Fibroblast of peridontal ligament (primary cell): ENCODE measurements at regions not wholly inside any gene's neighbourhood (a gene's known extent, or its start where the extent isn't known, plus 50 kb on each side); places are given as distances from the start of the nearest gene placed in this dataset.
"Not testable (repeated sequence)": the region's sequence is repeated elsewhere in the genome, so short reads cannot be mapped to it uniquely, and the experiment has no call there.

Experiments
- DNase-seq: peaks from one replicate; pipeline ENCODE4 v3.0.0-alpha.2; 2010; ENCODE audit errors: extremely low read depth

GRCh38 chr4:159829184-159829583 lies 726.3 kb downstream of the RAPGEF2 start:
- DNase-seq: no peak

GRCh38 chr4:159837071-159837470 lies 734.2 kb downstream of the RAPGEF2 start:
- no peak for DNase-seq

- no peak for DNase-seq
Observed at GRCh38 chr4:159855731-159856130, 752.9 kb downstream of the RAPGEF2 start.

DNA sequence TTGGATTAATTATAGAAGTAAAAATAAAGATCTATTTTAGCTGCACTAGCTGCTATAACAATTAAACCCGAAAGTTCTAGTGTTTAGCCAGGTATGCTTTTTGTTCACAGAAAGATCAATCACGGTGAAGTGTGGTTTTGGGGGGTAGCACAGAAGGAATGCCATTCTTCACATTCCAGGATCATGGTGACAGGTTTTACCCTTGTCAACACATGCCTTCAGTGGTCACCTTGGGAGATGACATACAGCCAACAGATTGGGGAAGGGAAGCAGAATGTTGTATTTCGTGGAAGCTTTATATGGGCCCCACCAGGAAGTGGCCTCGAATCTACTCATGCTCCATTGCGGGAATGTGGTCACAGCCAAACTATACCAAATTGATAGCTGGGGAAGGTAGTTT lies 753.6 kb downstream of the RAPGEF2 start:
- DNase-seq: no peak

DNA sequence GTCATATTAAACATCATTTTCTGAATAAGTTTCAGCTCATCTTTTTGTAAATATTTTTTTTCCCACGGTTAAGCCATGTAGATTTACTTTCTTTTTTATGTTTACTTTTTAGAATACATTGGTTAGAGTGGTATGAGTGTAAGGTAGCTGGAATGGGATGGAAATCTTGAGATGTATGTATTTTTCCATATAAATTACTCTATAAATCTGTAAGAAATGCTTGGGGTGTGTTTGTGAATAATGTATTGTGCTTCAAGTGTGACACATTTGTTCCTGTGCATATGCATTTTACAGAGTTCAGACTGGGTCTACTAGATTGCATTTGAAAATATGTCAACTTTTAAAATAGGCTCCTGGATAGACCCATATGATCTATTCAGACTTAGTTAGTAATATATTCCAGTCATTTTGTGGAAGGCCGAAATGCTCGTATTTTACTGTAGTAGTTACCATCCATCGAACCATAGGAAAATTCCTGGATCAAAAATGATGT lies 756.8 kb downstream of the RAPGEF2 start:
- no peak for DNase-seq

DNA sequence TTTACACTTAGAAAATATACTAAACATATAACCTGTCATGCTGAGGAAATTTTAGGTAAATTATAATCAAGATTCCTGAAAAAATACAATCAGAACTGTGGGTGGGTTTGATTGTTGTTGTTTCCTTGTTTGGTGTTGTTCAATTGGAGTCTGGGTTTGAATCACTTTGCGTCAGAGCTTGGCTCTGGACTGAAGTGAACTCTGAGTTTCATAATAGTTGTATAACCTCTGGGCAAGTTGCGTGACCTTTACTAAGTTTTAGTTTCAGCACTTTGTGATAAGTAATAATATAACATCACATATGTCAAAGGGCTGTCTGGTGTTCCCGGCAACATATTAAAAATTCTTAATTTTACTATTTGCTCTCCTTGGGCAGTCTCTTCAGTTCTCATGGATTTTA lies 758.1 kb downstream of the RAPGEF2 start:
- no peak for DNase-seq

DNA sequence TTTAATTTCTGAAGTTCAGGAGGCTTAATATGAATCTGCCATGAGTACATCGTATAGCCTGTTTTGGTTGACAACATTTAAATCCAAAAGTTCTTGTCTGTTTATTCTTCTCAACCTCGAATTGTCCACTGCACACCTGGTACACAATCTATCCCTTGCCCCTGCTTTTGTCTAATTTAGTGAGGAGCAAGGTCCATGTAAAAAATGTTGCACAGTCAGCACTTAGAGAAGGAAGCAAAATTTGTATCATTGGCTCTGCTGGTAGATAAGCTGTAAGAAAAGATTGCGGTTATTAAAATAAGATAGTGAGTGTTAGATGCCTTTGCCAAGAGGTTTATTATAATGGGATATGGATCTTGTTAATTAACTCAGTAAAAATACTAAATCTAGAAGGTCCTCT lies 761.5 kb downstream of the RAPGEF2 start:
- DNase-seq: no peak

GRCh38 chr4:159867673-159868072 lies 764.8 kb downstream of the RAPGEF2 start:
- no peak for DNase-seq

DNA sequence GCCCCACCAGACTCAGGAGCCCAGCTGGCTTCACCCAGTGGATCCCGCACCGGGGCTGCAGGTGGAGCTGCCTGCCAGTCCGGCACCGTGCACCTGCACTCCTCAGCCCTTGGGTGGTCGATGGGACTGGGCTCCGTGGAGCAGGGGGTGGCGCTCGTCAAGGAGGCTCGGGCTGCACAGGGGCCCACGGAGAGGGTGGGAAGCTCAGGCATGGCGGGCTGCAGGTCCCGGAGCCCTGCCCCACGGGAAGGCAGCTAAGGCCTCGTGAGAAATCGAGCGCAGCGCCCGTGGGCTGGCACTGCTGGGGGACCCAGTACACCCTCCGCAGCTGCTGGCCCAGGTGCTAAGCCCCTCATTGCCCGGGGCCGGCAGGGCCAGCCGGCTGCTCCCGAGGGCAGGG lies 766.1 kb downstream of the RAPGEF2 start:
- DNase-seq: not testable (repeated sequence)

GRCh38 chr4:159871141-159871540 lies 768.3 kb downstream of the RAPGEF2 start:
- no peak for DNase-seq

DNA sequence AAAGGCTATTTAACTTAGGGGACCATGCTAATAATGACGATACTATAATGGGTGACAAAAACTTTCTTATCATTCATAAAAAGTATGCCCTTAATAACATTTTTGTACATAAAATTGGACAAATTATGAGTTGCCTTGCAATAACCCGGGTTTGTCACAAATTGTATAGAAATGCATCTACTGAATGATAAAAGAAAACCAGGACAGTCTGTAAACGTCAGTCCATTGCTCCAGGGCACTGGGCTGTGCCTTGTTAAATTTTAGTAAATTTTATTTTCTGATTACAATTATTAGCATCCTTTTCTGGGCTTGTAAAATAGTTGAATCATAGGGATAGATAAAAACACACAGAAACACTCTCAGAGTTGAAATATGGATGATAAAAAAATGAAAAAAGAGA lies 778.3 kb downstream of the RAPGEF2 start:
- DNase-seq: no peak

DNA sequence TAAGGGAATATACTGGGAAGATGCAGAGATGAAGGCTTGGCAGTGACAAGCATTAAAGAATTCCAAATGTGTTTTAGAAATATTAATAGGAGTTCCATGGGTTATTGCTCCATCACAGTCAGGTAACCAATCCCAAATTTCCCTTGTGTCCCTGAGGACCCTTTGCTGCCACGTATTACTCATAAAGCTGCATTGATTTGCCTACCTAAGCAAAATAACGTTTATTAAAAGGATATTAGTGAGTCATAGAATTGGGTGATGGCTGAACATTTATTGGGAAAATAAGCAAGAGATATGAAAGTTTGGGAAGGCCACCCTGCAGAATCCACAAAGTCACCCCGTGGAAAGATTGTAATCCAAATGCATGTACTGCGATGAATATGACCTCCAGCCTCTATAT lies 782.1 kb downstream of the RAPGEF2 start:
- DNase-seq: no peak

GRCh38 chr4:159899596-159899995 lies 796.7 kb downstream of the RAPGEF2 start:
- DNase-seq: no peak

- no peak for DNase-seq
Observed at GRCh38 chr4:159900562-159900961, 797.7 kb downstream of the RAPGEF2 start.

- DNase-seq: no peak
Observed at GRCh38 chr4:159902648-159903047, 799.8 kb downstream of the RAPGEF2 start.

DNA sequence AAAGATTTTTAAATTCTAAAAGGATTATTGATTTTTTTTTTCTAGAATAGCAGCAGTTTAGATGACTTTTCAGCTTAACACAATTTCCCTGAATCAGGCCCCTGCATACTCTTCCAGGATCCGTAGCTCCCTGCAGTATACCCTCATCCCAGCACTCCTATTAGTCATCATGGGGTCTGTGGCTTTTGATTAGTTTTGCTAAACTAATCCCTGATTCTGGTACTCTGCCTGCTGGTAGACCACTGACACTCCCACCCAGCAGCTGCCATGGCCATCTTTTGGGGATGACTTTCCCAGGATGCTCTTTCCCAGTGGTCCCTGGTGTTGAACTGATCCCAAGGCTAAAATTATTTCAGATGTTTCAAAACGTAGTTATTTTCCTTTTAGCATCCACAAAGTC lies 802.0 kb downstream of the RAPGEF2 start:
- no peak for DNase-seq

DNA sequence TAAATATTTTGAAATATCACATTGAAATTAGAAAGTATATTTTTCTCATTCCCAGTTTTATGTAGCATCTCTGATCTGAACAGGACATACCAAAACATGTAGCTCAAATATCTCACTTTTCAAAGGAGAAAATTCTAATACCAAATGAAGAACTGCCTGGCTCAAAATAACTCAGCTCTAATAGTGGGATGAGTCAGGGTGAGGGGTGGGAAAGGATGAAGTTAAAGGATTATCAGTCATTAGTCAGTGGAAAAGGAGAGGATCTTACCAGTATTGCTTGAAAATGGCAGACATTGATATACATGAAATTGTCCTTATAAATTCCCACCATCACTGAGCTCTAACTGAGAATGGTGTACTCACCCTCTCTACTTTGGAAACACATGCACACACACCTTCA lies 803.2 kb downstream of the RAPGEF2 start:
- no peak for DNase-seq

DNA sequence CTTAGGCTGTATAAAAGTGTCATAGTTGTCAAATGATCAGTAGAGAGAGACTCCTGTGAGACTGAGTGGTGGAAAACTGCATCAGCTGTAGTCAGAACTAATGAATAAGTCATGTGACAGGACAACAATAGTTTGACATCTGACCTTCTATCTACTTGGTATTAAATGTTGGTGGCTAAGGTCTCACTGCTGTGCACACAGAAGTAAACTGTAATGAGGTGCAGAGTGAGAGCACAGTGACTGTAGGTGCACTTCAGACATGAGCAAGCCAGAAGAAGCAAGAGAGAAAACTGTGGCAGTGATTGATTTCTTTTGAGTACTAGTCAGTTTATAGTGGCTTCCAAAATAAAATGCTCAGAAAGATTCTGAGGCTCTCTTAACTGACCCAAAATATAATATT lies 803.6 kb downstream of the RAPGEF2 start:
- no peak for DNase-seq

GRCh38 chr4:159910721-159911120 lies 807.8 kb downstream of the RAPGEF2 start:
- DNase-seq: no peak

DNA sequence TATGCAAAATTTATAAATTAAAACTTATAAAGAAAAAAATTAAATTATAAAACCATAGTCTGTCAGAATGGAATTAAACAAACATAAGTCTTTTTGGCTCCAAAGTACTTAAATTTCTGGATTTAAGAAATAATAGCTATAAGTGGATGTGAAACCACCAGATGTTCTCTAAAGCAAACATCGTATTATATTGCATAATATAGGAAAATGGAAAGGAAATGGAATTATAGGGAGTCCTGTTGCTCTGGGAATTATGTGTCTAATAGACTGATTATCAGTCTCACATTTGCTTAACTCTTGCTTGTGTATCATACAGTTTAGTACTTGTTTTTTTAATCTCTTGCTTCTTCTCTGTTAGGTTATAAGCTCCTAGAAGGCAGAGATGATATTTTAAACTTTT lies 819.2 kb downstream of the RAPGEF2 start:
- DNase-seq: no peak

DNA sequence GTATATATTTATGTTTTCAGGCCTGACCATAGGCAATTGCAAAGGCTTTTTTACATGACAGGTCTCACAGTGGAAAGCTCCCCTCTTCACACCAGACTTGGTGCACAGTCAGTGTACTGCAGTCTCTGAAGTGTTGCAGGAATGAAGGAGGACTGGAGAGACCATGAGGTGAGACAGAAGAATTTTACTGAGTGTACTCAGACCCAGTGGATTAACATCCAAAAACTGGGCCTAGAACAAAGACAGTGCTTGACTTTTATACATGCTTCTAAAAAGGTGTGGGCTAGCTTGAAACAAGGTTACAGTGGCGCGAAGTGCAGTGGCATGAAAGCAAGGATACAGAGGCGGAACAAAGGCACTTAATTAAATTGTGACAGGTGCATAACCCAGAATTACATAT lies 822.9 kb downstream of the RAPGEF2 start:
- DNase-seq: no peak

- no peak for DNase-seq
Observed at GRCh38 chr4:159926871-159927270, 824.0 kb downstream of the RAPGEF2 start.

DNA sequence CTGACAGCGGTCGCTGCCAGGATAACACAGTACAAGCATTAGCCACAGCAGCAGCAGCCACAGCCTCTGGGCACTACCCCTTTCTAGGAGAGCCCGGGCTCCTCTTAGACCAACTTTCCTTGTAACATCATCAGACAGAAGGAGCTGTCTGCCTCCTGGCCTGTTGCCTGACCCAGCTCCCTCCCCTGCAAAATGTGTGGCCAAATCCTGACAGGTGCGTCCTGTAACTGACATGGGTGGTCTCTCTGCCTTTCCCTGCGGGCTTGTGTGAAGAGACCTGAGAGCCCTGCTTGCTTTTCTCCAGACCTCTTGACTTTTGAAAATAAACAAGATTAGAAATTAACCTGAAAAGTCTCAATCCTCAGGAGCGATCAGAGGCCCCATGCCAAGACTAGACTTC lies 824.9 kb downstream of the RAPGEF2 start:
- no peak for DNase-seq

- not testable (repeated sequence) for DNase-seq
Observed at GRCh38 chr4:159934602-159935001, 831.7 kb downstream of the RAPGEF2 start.

DNA sequence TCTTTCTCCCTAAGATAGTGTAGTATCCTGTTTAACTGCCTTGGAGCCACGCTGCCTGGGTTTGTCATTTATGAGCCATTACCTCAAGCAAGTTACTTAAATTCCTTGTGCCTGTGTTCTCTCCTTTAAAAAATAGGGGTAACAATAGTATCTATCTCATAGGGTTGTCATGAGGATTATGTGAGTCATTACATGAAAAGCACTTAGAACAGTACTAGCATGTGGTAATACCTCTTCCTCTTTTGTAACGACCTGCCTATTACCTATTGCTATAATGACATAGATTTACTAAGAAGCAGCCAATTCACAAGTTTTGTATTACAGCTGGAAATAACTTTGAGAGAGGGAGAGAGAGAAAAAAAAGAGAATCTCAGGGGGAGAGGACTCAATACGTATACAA lies 834.7 kb downstream of the RAPGEF2 start:
- no peak for DNase-seq
